Dermis microvascular lymphatic vessel endothelial cell (primary cell): ENCODE measurements at regions not wholly inside any gene's neighbourhood (a gene's known extent, or its start where the extent isn't known, plus 50 kb on each side); places are given as distances from the start of the nearest gene placed in this dataset.

Experiments used
- DNase-seq, 2 donors: peaks; one replicate each; pipeline versions ENCODE4 v3.0.0 to v3.0.0-alpha.2; 2010; ENCODE audit warnings: low read depth in 2 of 2

- DNase-seq: no peak
Observed at GRCh38 chr13:21316376-21316775, 139.9 kb downstream of the MRPL57 start.

GRCh38 chr13:21318891-21319532 is 140.1 kb downstream of the ZDHHC20 start:
- peak in 1 of 2 donors; percentile 40 for DNase-seq

- no peak for DNase-seq
Observed at GRCh38 chr13:21319869-21320641, 139.0 kb downstream of the ZDHHC20 start.

GRCh38 chr13:21320642-21321034 is 138.5 kb downstream of the ZDHHC20 start:
- no peak for DNase-seq

GRCh38 chr13:21321269-21321668 is 137.8 kb downstream of the ZDHHC20 start:
- DNase-seq: no peak

GRCh38 chr13:21322327-21322965 is 136.7 kb downstream of the ZDHHC20 start:
- DNase-seq: no peak
